Suppressor macrophage treated with lipopolysaccharide for 1 hour (primary cell): ENCODE measurements at regions not wholly inside any gene's neighbourhood (a gene's known extent, or its start where the extent isn't known, plus 50 kb on each side); places are given as distances from the start of the nearest gene placed in this dataset.
A peak's percentile ranks its signal among the peaks of the same experiment; 100 is the strongest.
"Not testable (repeated sequence)": the region's sequence is repeated elsewhere in the genome, so short reads cannot be mapped to it uniquely, and the experiment has no call there.

Experiments
- DNase-seq, 3 donors: peaks; one replicate each; pipeline ENCODE4 v3.0.0-alpha.2; 2020 to 2022

DNA sequence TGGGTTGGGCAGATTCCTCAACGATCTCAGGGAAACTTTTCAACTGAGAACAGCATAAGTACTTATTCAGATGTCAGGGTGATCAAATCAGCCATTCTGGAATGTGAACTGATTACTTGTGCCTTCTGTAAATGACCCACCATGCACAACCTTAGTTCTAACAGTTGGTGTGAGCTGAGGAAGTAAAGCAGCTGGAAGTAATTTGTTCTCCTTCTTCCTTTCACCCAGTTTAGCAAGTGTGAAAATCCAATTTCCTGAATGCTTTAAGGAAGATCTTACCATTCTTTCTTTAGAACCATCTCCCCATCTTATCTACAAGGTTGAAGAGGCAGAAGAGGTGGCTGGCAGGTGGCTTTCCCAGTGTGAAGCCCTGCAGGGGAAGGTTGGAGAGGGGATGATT, 781.6 kb downstream of the ETS1 start:
- no peak for DNase-seq

DNA sequence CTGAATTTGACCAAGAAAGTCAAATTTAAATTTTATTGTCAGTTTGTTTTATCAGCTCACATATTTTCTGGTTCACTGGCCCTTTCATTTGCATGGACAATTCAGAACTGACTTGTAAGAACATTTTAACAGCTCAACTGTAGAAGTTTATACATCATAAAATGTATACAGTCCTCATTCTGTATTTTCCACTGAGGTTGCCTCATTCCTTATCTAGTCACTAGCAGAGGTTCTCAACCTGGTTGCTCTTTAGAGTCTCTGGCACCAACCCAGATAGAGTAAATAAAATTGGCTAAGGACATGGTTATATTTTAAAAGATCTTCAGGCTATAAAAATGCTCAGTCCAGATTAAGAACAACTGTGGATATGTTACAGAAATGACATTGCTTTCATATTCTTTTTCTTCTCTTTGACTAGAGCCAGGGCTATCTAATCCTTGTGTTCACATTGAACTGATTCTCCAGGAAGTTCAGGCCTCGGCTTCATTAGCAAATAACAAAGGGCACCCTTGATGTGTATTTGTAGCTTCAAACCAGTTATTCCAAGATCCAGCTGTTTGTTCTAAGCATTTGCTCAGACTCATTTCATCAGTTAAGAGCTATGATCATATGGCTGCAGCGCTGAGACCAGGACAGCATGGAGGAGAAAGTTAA, 782.5 kb downstream of the ETS1 start:
- no peak for DNase-seq

DNA sequence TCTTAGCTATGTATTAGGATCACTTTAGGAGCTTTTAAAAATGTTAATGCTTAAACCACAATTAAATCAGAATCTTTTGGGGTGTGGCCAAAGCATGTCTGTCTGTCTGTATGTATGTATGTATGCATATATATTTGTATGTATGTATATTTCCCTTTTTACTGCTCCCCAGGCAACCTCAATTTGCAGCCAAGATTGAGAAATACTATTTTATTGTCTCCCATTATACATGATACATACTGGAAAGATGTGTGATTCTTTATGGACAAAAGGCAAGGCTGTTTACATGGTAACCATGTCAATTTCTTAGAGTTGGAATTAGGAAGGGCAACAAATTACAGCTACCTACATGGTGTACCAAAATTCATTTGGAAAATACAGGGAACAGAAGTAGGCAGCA, 783.6 kb downstream of the ETS1 start:
- no peak for DNase-seq

DNA sequence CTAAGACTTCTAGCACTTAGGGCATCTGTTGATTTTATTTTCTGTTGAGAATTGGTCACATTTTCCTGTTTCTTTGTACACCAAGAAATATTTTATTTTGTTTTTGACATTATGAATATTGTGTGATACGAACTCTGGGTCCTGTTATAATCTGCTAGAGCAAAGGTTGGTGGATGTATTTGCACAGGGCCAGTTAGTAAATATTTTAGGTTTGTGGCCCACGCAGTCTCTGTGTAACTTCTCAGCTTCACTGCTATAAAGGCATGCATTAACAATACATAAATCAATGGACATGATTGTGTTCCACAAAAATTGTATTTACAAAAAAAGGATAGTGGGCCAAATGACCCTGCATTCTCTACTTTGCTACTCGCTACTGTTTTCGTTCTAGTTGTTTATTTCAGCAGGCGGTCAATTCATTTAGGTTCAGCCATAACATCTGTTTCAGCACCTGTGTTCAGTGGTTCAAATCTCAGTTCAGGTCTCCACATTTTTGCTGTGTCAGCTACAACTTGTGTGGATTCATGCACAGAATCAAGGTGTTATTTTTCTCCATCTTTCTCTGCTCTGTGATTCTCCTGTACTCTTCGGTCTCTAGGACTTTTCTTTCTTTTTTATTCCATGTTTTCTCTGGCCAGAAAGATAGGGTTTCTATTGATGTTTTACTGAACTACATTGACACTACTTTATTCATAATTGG, 786.2 kb downstream of the ETS1 start:
- DNase-seq, result no peak

DNA sequence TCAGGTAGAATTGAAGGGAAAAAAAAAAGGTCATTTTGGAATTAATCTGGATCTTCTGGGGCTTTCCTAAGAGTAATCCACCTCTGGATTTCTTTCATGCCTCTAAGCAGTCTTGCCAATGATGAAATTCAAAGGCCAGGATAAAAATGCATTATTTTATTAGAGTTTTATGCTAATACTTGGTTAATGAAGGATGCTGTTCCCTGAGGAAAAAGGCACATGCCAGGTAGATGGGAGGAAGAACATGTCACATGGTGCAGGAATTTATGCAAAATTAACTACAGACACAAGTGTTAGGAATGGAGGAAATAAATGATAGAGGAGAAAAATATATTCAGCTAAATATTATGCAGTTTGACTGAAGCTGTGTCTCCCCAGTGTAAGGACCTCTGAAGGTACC, 792.0 kb downstream of the ETS1 start:
- DNase-seq, result no peak

DNA sequence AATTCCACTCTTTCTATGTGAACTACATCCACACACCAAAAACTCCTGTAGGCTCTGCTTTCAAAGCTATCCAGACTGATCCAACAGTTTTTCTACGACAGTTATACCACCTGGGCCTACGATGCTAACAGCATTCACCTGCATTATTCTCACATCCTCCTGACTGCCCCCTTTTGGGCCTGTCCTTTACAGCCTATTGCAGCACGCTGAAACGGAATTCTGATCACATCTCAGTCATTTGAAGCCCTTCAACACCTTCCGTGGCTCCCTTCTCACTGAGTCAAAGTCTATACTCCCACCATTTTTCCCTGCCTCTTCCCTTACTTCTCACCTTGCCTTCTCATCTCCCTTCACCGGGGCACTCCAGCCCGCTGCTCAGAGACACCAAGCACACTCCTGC, 791.3 kb upstream of the KIRREL3 start:
- no peak for DNase-seq

DNA sequence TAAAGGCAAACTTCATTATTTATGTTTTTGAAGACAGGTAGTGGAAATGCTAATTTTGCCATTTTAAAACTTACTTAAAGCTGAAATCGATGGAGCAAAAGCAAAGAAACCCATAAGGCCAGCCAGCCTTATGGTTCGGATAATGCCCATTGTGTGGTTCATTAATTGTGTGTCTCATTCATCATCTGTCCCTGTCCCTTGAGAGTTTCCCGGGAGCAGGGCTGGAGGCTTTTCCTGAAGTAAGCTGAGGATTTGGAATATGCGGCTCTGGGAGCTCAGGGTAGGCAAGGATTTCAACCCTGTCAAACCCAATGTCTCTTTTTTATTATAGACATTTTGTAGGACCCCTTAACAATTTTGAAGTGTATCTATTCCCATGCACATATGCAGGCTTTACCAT, 790.0 kb upstream of the KIRREL3 start:
- DNase-seq, result no peak

DNA sequence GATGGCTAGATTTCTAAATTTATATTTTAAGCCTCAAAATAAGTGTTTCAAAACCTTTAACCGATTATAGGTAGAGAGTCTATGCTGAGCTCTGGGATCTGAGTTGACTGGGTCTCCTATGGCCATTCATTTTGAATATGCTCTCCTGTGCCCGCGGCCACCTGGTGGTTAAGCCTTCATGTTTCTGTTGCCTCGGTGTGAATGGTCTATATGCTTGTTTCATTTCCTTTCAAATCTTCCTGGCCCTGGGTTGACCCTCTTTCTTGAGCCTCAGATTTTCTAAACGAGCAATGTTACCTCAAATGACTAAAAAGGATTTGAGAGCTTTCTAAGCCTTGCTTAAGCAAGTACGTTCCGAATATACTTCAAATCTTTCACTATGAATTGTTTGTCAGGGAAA, 789.4 kb upstream of the KIRREL3 start:
- peak in 1 of 3 donors; percentile 5 for DNase-seq

DNA sequence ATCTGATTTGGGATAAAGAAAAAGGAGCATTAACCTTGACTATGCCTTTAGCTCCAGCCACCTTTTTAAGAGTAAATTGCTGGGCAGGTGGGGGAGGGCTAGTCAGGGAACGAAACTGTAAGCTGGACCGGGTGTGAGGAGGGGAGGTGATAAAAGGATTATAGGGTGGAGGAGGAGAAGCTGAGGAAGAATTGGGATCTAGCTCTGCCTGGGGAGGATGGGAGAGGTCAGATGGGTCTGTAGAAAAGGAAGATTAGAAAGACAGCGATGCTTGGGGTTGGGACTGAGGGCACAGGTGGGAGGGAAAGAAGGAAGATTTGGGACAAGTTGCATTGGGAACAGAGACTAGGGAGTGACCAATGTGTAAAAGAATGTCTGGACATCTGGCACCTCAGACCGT, 772.4 kb upstream of the KIRREL3 start:
- DNase-seq, result not testable (repeated sequence)

DNA sequence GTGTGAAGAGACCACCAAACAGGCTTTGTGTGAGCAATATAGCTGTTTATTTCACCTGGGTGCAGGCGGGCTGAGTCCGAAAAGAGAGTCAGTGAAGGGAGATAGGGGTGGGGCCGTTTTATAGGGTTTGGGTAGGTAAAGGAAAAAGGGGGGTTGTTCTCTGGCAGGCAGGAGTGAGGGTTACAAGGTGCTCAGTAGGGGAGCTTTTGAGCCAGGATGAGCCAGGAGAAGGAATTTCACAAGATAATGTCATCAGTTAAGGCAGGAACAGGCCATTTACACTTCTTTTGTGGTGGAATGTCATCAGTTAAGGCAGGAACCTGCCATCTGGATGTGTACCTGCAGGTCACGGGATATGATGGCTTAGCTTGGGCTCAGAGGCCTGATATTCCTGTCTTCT, 768.4 kb upstream of the KIRREL3 start:
- not testable (repeated sequence) for DNase-seq

DNA sequence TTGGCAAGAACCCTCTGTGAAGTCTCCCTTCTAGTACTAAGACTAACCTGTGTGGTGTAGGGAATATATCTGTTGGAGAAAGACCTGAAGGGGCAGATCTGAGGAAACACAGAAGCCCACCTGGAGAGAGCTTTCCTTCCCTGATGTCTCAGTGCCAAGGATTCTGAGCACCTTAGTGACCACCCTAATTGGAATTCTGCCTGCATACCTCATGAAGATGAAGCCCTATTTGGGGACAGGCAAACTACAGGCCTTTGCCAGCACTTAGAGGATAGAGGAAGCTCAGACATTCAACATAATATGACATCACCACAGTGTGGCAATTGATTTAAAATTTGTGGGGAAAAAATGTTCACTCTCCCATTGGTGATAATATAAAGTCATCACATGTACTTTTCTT, 766.2 kb upstream of the KIRREL3 start:
- DNase-seq, result no peak

DNA sequence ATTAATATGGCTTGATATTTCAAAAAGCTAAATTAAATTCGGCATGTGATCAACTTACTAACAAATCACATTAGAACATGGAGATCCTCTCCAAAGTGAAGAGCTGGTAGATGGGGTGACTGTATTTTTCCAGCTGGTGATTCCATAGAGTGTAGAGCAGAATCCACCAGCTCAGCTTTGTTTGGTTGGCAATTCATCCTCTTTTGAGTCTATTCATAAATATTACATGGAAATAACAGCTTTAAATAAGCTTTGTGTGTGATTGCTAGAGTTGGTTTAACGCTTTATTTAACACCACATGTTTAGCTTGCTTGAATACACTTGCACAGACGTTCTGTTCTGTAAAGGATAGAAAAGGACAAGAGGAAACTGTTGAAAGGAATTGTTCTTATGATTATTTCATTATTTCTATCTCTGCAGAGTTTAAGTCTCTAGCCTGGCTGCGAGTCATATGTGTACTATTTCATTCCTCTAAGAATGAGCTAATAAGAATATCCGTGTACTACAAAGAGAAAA, 738.3 kb upstream of the KIRREL3 start:
- no peak for DNase-seq

DNA sequence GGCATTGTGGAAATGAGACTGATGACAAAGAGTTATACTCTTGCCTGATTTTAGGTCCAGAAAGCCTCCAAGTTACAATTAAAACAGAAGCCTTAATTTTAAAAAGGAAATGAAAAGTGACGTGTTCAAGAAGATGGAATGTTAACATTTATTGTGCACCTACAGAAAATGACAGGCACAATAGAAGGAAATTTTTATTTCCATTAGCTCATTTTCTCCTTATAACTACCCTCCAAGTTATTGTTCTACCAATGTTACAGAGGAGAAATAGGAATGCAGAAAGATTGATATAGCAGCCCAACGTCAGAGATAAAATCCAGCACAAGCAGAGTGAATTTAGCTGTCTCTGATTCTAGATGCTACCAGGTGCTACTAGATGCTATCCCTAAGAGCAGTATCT, 736.9 kb upstream of the KIRREL3 start:
- no peak for DNase-seq

DNA sequence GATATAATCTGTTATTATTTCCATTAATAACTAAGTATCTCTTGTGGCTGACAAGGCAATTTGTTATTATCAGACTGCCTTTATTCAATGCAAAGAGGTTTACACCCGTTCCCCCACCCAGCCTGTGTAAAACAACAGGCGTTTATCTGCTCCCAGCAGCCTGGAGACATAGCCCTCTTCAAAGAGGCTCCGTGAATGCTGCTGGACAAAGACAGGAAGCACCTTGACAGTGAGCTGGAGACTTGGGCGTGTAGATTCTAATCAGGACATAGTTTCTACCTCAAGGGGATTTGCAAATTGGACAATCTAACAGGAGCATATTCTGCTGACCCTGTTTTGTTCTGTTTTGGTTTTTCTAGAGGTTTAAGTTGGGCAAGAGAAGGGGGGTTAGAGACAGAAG, 733.0 kb upstream of the KIRREL3 start:
- DNase-seq, result no peak

DNA sequence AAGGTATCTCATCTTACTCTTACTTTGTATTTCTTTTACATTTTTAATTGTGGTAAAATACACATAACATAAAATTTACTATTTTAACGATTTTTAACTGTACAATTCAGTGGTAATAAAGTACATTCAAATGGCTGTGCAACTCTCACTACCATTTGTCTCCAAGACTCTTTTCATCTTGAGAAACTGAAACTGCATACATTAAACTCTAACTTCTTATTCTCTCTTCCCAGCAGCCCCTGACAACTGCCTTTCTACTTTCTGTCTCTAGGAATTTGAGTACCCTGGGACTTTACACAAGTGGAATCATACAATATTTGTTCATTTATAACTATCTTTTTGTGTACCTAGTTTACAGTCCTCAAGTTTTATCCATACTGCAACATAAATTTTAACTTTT, 725.8 kb upstream of the KIRREL3 start:
- no peak for DNase-seq

DNA sequence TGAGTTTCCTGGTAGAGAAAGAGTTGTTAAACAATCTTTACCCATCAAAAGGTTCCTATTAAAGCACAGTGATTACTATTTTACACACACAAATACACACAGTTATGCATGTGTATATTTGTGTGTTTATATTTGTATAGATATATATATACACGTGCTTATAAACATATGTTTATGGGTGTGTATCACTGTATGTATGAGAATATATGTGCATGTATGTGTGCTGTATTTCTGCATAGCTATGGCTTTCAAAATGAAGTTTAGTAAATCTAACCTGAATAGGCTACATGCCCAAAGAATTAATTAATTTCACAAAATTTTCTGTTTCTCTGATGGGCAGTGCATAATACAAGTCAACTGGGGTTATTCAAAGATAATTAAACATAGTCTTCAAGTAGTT, 723.1 kb upstream of the KIRREL3 start:
- no peak for DNase-seq

DNA sequence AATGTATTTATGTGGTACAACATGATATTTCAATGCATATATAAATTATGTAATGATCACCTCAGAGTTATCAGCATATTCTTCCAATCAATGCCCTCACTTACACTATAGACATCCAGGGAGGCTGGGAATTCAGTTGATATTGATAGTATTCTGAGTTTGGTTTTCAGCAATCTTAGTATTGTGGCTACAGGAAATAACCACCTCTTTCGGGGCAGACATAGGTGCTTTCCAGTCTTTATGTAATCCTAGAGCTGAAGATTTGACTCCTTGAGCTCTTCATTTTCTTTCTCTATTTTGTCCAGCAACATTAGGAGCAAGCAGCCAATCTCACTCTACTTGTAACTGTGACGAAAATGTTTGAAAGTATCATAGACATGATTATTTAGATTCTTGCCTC, 712.7 kb upstream of the KIRREL3 start:
- no peak for DNase-seq

DNA sequence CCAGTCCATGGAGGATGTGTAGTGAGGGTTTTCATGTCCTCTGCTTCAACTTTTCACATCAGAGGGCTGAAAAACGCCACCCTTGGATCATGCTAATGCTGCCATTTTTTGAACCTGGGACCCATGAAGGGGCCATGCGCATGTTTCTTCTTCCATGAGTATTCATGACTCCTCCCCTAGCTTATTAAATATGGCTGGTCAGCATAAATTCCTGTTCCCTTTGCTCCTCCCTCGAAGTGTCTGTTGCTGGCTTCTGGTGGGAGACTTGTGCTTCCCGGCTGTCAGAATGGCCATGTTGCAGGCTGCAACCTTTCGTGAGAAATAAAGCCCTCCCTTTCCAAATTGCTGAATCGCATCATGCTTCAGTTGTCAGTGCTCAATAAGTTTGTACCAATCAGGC, 711.2 kb upstream of the KIRREL3 start:
- DNase-seq, result no peak

DNA sequence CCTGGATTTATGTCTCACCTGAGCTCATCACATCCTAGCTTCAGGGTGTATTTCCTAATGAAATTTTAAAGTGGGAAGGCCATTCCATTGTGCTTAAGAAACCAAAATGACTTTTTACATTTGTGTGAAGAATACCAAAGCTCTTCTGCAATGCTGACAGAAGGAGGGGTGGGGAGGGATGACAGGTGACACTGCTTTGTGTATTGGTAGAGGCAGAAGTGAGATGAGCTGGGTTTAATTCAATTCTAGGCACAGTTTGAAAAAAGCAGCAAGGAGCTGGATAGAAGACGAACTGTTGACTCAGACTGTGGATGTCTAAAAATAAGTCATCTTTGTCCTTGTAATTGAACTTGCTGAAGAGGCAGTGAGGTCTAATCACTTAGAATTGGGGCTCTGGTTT, 710.3 kb upstream of the KIRREL3 start:
- no peak for DNase-seq

DNA sequence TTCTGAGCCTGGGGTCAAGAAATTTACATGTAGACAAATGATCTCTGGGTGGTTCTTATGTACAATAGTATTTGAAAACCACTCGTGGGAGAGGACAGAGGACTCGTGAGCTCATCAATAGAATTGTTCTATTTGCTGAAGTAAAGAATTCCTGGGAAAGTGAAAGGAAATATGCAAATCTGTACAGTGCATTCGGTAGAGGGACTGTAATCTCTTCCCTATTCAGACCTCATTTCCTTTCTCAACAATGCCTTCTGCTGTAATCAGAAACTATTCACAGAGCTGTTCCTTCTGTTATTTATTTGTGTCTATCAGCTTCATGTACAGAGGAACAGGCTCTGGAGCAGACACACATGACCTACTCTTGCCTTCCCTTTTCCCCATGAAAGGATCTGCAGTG, 709.4 kb upstream of the KIRREL3 start:
- no peak for DNase-seq

DNA sequence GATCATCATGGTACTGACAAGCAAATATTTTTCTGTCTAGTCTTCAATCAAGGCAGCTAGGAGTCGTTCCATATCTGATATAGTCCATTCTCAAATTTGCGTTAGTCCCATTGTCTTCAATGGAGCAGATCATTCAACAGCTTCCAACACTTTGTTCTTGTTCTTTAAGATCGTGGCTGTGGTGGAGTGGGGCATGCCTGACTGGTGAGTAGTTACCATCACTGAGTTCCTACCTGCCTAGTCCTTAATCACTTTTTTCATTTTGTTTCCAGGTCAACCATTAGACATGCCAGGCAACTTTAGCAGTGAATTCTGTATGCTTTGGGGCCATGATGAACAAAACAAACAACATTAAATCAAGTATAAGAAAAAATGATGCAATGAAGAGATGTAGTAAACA, 693.1 kb upstream of the KIRREL3 start:
- no peak for DNase-seq

DNA sequence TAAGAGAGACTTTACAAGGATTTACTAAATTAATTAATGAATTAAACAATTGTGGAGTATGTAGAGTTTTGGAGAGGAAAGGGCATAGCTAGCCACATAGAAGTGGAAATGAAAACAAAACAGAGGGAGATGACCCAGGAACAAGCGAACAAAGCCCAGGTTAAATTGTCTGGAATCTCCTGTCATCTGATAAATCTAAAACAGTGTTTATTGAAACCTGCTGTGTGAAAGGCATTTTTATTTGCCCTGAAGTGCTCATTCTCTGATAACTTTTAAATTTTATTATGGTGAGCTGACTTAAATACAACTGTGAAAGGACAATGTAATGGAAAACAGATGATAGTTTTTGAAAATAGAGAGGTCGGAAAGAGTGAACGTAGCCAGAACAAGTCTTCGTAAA, 682.8 kb upstream of the KIRREL3 start:
- DNase-seq, result no peak

DNA sequence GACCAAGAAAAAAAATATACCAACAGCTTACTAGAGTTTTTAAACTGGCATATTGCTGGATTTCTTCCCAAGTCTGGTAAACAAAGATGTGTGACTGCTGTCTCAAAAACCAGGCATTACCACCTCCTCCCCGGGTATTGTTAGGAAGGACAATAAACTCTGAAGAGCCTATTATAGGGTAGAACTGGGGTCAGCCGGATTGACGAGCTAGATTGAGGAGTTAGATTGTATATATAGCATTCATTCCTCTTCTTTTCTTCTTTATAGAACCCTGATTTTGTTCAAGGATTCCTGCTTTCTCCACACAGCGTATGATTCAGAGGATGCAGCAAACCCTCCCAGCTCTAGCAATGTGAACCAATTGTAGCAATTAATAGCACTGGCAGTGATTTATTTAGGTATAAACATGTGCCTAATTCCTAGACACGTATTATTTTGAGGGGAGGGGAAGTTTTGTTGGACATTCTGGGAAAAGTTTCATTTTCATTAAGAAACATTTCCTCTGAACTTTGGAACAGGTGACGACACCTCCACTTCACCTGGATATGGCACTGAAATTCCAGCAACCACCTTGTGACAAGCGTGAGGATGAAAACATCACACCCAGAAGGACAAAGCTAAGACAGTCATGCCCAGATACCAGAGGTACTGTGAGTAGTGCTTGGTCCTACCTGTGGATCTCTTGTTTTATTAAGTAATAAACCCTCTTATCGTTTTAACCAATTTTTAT, 679.4 kb upstream of the KIRREL3 start:
- no peak for DNase-seq

DNA sequence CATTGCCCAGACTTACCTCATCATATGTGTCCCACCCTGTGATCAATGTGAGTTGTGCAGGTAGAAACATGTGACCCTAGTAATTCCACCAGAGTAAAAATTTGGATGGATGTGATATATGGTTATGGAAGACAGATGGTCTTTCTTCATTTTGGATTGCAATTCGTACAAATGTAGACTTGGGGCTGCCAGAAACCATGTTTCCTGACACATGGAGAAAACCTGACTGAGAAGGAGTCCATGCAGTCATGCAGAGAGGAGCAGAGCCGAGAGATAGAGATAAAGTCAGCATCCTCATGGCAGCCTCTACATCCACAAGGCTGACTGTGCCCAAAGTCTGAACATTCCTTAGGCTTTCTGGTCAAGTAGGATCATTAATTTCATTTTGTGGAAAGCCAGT, 678.1 kb upstream of the KIRREL3 start:
- no peak for DNase-seq
